A673 (cell line): ENCODE measurements at regions not wholly inside any gene's neighbourhood (a gene's known extent, or its start where the extent isn't known, plus 50 kb on each side); places are given as distances from the start of the nearest gene placed in this dataset.
"Not testable (repeated sequence)": the region's sequence is repeated elsewhere in the genome, so short reads cannot be mapped to it uniquely, and the experiment has no call there.

Experiments used
- BruUV-seq: library from RNA; stranded (reverse); fragments of 400-500 nt; replicated peaks from 2 replicates; lab custom pipeline; 2021; lab: Mats Ljungman, UMichigan
- CTCF ChIA-PET: fragments of 300-600 bp; sonication (Branson Sonifier 250); formaldehyde crosslinking; loops from one replicate; lab custom pipeline; 2022; ENCODE audit warnings: antibody characterized with exemption; lab: Charles Lee
- POLR2A ChIA-PET: fragments of 300-600 bp; sonication (Branson Sonifier 250); formaldehyde crosslinking; loops from one replicate; lab custom pipeline; 2022; ENCODE audit warnings: antibody characterized with exemption; ENCODE audit not compliant: low non-redundant PET; lab: Charles Lee
- DNase-seq: peaks from one replicate; pipeline ENCODE4 v3.0.0-alpha.2; 2015; ENCODE audit warnings: low spot score
- H3K27ac ChIP-seq: fragments of 200-600 bp; sonication (generic); 2 replicates; pipeline ENCODE4 v1.5.1; 2016; ENCODE audit warnings: mixed run types, low read depth, mild to moderate bottlenecking, mixed read lengths, antibody characterized with exemption, low read length; ENCODE audit not compliant: poor library complexity, severe bottlenecking
- H3K27me3 ChIP-seq: fragments of 200-600 bp; sonication (generic); replicated peaks from 2 replicates; pipeline ENCODE4 v1.6.1; 2017; ENCODE audit warnings: mixed run types, low read depth, mild to moderate bottlenecking, mixed read lengths, antibody characterized with exemption, low read length; ENCODE audit not compliant: insufficient read depth, poor library complexity
- H3K36me3 ChIP-seq: fragments of 200-600 bp; sonication (generic); 2 replicates; pipeline ENCODE4 v1.6.1; 2016; ENCODE audit warnings: mixed run types, mild to moderate bottlenecking, mixed read lengths, antibody characterized with exemption, low read length; ENCODE audit not compliant: insufficient read depth, poor library complexity, severe bottlenecking
- H3K4me1 ChIP-seq: fragments of 200-600 bp; sonication (generic); 2 replicates; pipeline ENCODE4 v1.6.1; 2017; ENCODE audit warnings: mixed run types, mild to moderate bottlenecking, mixed read lengths, antibody characterized with exemption, low read length; ENCODE audit not compliant: insufficient read depth, poor library complexity, severe bottlenecking
- H3K4me3 ChIP-seq: fragments of 200-600 bp; sonication (generic); 2 replicates; pipeline ENCODE4 v1.5.1; 2016; ENCODE audit warnings: low read depth, mixed run types, mild to moderate bottlenecking, mixed read lengths, low read length; ENCODE audit not compliant: poor library complexity, severe bottlenecking
- H3K9me3 ChIP-seq: fragments of 200-600 bp; sonication (generic); 2 replicates; pipeline ENCODE4 v1.6.1; 2016; ENCODE audit warnings: mixed run types, low read depth, mild to moderate bottlenecking, mixed read lengths, antibody characterized with exemption, low read length; ENCODE audit not compliant: poor library complexity, severe bottlenecking
- CTCF ChIP-seq: fragments of 300-800, 200-600 bp; sonication (generic); conservative IDR thresholded peaks from 2 replicates; pipeline ENCODE4 v1.5.1; 2017; ENCODE audit warnings: low read depth, mild to moderate bottlenecking, antibody characterized with exemption, low read length, moderate library complexity, mixed read lengths
- EZH2 ChIP-seq: fragments of 200-600 bp; sonication (generic); IDR thresholded peaks from 2 replicates; pipeline ENCODE4 v1.6.1; 2017; ENCODE audit warnings: borderline replicate concordance, low read depth, mild to moderate bottlenecking, mixed read lengths, antibody characterized with exemption, low read length; ENCODE audit not compliant: poor library complexity, severe bottlenecking
- intact Hi-C: fragments of 100-400 bp; cut with micrococcal nuclease; formaldehyde crosslinking; loops from one replicate; pipeline ENCODE4 v1.10.0; 2022; ENCODE audit not compliant: unreplicated experiment

GRCh38 chr2:16183345-16183744 lies 243.0 kb downstream of the MYCN start:
- no peaks in the 10 kb centered on the region for H3K4me1 ChIP-seq
- no peaks in the 10 kb centered on the region for H3K36me3 ChIP-seq
- intact Hi-C loops: no loop called here
- BruUV-seq: no TSS peak
- DNase-seq: no peak
- CTCF ChIA-PET: no interaction called here
- TF ChIP-seq CTCF: no peak
- TF ChIP-seq EZH2: no peak
- no peak overlapping the region for H3K27ac ChIP-seq
- no peaks in the 10 kb centered on the region for H3K9me3 ChIP-seq
- no peaks in the 10 kb centered on the region for H3K27me3 ChIP-seq
- POLR2A ChIA-PET: no interaction called here
- no peak overlapping the region for H3K4me3 ChIP-seq

- no peaks in the 10 kb centered on the region for H3K36me3 ChIP-seq
- intact Hi-C loops: no loop called here
- H3K4me1 ChIP-seq: no peaks in the 10 kb centered on the region
- ChIA-PET POLR2A (no interaction called here), CTCF (no interaction called here)
- H3K27ac ChIP-seq: no peak overlapping the region
- TF ChIP-seq EZH2: no peak
- TF ChIP-seq CTCF: no peak
- no TSS peak for BruUV-seq
- H3K27me3 ChIP-seq: no peaks in the 10 kb centered on the region
- no peak for DNase-seq
- no peaks in the 10 kb centered on the region for H3K9me3 ChIP-seq
- no peak overlapping the region for H3K4me3 ChIP-seq
Measured at GRCh38 chr2:16182841-16183240, 242.5 kb downstream of the MYCN start.

GRCh38 chr2:16182311-16182815 lies 242.0 kb downstream of the MYCN start:
- DNase-seq, H3K36me3 ChIP-seq, CTCF ChIA-PET, H3K27ac ChIP-seq, H3K9me3 ChIP-seq, H3K4me1 ChIP-seq, H3K27me3 ChIP-seq, POLR2A ChIA-PET, intact Hi-C loops, H3K4me3 ChIP-seq, BruUV-seq: not testable (repeated sequence)

GRCh38 chr2:16181741-16182090 lies 241.4 kb downstream of the MYCN start:
- ChIA-PET CTCF (no interaction called here), POLR2A (no interaction called here)
- H3K4me1 ChIP-seq: no peaks in the 10 kb centered on the region
- TF ChIP-seq CTCF: no peak
- TF ChIP-seq EZH2: no peak
- intact Hi-C loops: no loop called here
- no peak overlapping the region for H3K4me3 ChIP-seq
- H3K36me3 ChIP-seq: no peaks in the 10 kb centered on the region
- H3K9me3 ChIP-seq: no peaks in the 10 kb centered on the region
- no TSS peak for BruUV-seq
- H3K27me3 ChIP-seq: no peaks in the 10 kb centered on the region
- no peak overlapping the region for H3K27ac ChIP-seq
- no peak for DNase-seq
